HG03045 (cell line): ENCODE measurements at regions not wholly inside any gene's neighbourhood (a gene's known extent, or its start where the extent isn't known, plus 50 kb on each side); places are given as distances from the start of the nearest gene placed in this dataset.
A peak's percentile ranks its signal among the peaks of the same experiment; 100 is the strongest.

Experiments
- ATAC-seq: cut with Tn5 transposase; IDR thresholded peaks from one replicate; pipeline ENCODE4 v1.9.1; 2021; ENCODE audit warnings: mild to moderate bottlenecking, moderate library complexity; ENCODE audit not compliant: unreplicated experiment

GRCh38 chr11:128407962-128408361, 179.4 kb downstream of the ETS1 start:
- no peak for ATAC-seq

GRCh38 chr11:128405714-128406662, 181.4 kb downstream of the ETS1 start:
- peak; percentile 68 for ATAC-seq

- ATAC-seq = no peak
These were observed 182.2 kb downstream of the ETS1 start for GRCh38 chr11:128405112-128405511.

GRCh38 chr11:128404437-128404836, 182.9 kb downstream of the ETS1 start:
- no peak for ATAC-seq

GRCh38 chr11:128400382-128401203, 186.8 kb downstream of the ETS1 start:
- no peak for ATAC-seq

- ATAC-seq = no peak
These were observed 187.9 kb downstream of the ETS1 start for GRCh38 chr11:128399251-128400121.

- ATAC-seq = no peak
These were observed 188.7 kb downstream of the ETS1 start for GRCh38 chr11:128398517-128399250.

GRCh38 chr11:128397362-128397761, 190.0 kb downstream of the ETS1 start:
- ATAC-seq = no peak

GRCh38 chr11:128394431-128395089, 192.8 kb downstream of the ETS1 start:
- no peak for ATAC-seq

GRCh38 chr11:128392259-128392658, 195.1 kb downstream of the ETS1 start:
- no peak for ATAC-seq

GRCh38 chr11:128391811-128392210, 195.5 kb downstream of the ETS1 start:
- ATAC-seq = no peak

GRCh38 chr11:128390246-128390645, 197.1 kb downstream of the ETS1 start:
- ATAC-seq = no peak

- ATAC-seq = no peak
These were observed 197.8 kb downstream of the ETS1 start for GRCh38 chr11:128389461-128389976.

- no peak for ATAC-seq
These were observed 199.0 kb downstream of the ETS1 start for GRCh38 chr11:128388206-128388815.

GRCh38 chr11:128379587-128380580, 207.5 kb downstream of the ETS1 start:
- no peak for ATAC-seq

- ATAC-seq = no peak
These were observed 211.4 kb downstream of the ETS1 start for GRCh38 chr11:128375961-128376360.

- no peak for ATAC-seq
These were observed 213.3 kb downstream of the ETS1 start for GRCh38 chr11:128374026-128374425.

- ATAC-seq = no peak
These were observed 214.4 kb downstream of the ETS1 start for GRCh38 chr11:128372977-128373376.
